ENCODE measurements at regions not wholly inside any gene's neighbourhood (a gene's known extent, or its start where the extent isn't known, plus 50 kb on each side); places are given as distances from the start of the nearest gene placed in this dataset.

GRCh38 chr5:165616490-165617405 is 2111.3 kb downstream of the MAT2B start:
- no peak for DNase-seq (ENCODE audit: low spot score)
- intact Hi-C loops (cut with micrococcal nuclease; ENCODE audit: unreplicated experiment) = no loop called here
- Histone ChIP-seq H3K4me1 (ENCODE audit: insufficient read depth, low read length, poor library complexity, severe bottlenecking) (no peaks in the 10 kb centered on the region), H3K4me3 (ENCODE audit: low read depth, low read length, poor library complexity, severe bottlenecking) (no peak overlapping the region), H3K79me2 (ENCODE audit: insufficient read depth, low read depth, low read length) (no peaks in the 10 kb centered on the region), H3K36me3 (ENCODE audit: insufficient read depth, low read length) (no peaks in the 10 kb centered on the region), H2AFZ (ENCODE audit: low read length) (no peak overlapping the region), H3K9me3 (ENCODE audit: low read length) (no peaks in the 10 kb centered on the region), H3K9me2 (ENCODE audit: insufficient read depth, low read length) (no peaks in the 10 kb centered on the region), H4K20me1 (ENCODE audit: insufficient read depth, low read length) (no peaks in the 10 kb centered on the region), H3K27ac (ENCODE audit: low read depth, low read length, poor library complexity, severe bottlenecking) (no peak overlapping the region), H3K4me2 (ENCODE audit: low read length) (no peak overlapping the region)
- CTCF ChIA-PET (ENCODE audit: unreplicated experiment) = no interaction called here
- POLR2A ChIA-PET = interaction anchor here (0.6 kb wide), 1 partner anchor 110 kb away, joined by 3 read pairs; no protein-coding TSS in a partner anchor
- TF ChIP-seq CTCF (conservative IDR thresholded peaks at IDR 0.05; ENCODE audit: low read length) = no peak
- TF ChIP-seq EZH2phosphoT487 (IDR thresholded peaks at IDR 0.05; ENCODE audit: borderline replicate concordance, low read depth, low read length) = no peak
- BruUV-seq (replicated peaks) = no TSS peak

- Histone ChIP-seq H3K9me2 (ENCODE audit: insufficient read depth, low read length) (no peaks in the 10 kb centered on the region), H2AFZ (ENCODE audit: low read length) (no peak overlapping the region), H3K79me2 (ENCODE audit: insufficient read depth, low read depth, low read length) (no peaks in the 10 kb centered on the region), H3K9me3 (ENCODE audit: low read length) (no peaks in the 10 kb centered on the region), H3K4me3 (ENCODE audit: low read depth, low read length, poor library complexity, severe bottlenecking) (no peak overlapping the region), H3K36me3 (ENCODE audit: insufficient read depth, low read length) (no peaks in the 10 kb centered on the region), H3K4me1 (ENCODE audit: insufficient read depth, low read length, poor library complexity, severe bottlenecking) (no peaks in the 10 kb centered on the region), H3K4me2 (ENCODE audit: low read length) (no peak overlapping the region), H4K20me1 (ENCODE audit: insufficient read depth, low read length) (no peaks in the 10 kb centered on the region), H3K27ac (ENCODE audit: low read depth, low read length, poor library complexity, severe bottlenecking) (no peak overlapping the region)
- TF ChIP-seq EZH2phosphoT487 (IDR thresholded peaks at IDR 0.05; ENCODE audit: borderline replicate concordance, low read depth, low read length) (no peak), CTCF (conservative IDR thresholded peaks at IDR 0.05; ENCODE audit: low read length) (no peak)
- DNase-seq (ENCODE audit: low spot score) = no peak
- BruUV-seq (replicated peaks) = no TSS peak
- CTCF ChIA-PET (ENCODE audit: unreplicated experiment) = no interaction called here
- POLR2A ChIA-PET = interaction anchor here (0.6 to 0.7 kb wide), 2 partner anchors 109 to 1036 kb away, joined by 3 read pairs; no protein-coding TSS in a partner anchor
- intact Hi-C loops (cut with micrococcal nuclease; ENCODE audit: unreplicated experiment) = no loop called here
These were observed 2112.1 kb downstream of the MAT2B start for GRCh38 chr5:165617491-165617890.

GRCh38 chr5:165620394-165620793 is 2115.0 kb downstream of the MAT2B start:
- ChIA-PET CTCF (ENCODE audit: unreplicated experiment) (no interaction called here), POLR2A (no interaction called here)
- no peak overlapping the region for H2AFZ ChIP-seq (ENCODE audit: low read length)
- H3K4me3 ChIP-seq (ENCODE audit: low read depth, low read length, poor library complexity, severe bottlenecking) = no peak overlapping the region
- H3K9me3 ChIP-seq (ENCODE audit: low read length) = no peaks in the 10 kb centered on the region
- no peaks in the 10 kb centered on the region for H3K9me2 ChIP-seq (ENCODE audit: insufficient read depth, low read length)
- no peaks in the 10 kb centered on the region for H3K4me1 ChIP-seq (ENCODE audit: insufficient read depth, low read length, poor library complexity, severe bottlenecking)
- TF ChIP-seq CTCF (conservative IDR thresholded peaks at IDR 0.05; ENCODE audit: low read length) (no peak), EZH2phosphoT487 (IDR thresholded peaks at IDR 0.05; ENCODE audit: borderline replicate concordance, low read depth, low read length) (no peak)
- intact Hi-C loops (cut with micrococcal nuclease; ENCODE audit: unreplicated experiment) = no loop called here
- H3K27ac ChIP-seq (ENCODE audit: low read depth, low read length, poor library complexity, severe bottlenecking) = no peak overlapping the region
- H3K79me2 ChIP-seq (ENCODE audit: insufficient read depth, low read depth, low read length) = no peaks in the 10 kb centered on the region
- H4K20me1 ChIP-seq (ENCODE audit: insufficient read depth, low read length) = no peaks in the 10 kb centered on the region
- no peaks in the 10 kb centered on the region for H3K36me3 ChIP-seq (ENCODE audit: insufficient read depth, low read length)
- no peak overlapping the region for H3K4me2 ChIP-seq (ENCODE audit: low read length)
- no TSS peak for BruUV-seq (replicated peaks)
- DNase-seq (ENCODE audit: low spot score) = no peak
